ENCODE measurements at regions not wholly inside any gene's neighbourhood (a gene's known extent, or its start where the extent isn't known, plus 50 kb on each side); places are given as distances from the start of the nearest gene placed in this dataset.

GRCh38 chr19:31500946-31501345 lies 151.7 kb upstream of the TSHZ3 start:
- H3K27ac ChIP-seq (ENCODE audit: low read depth, low read length), result no peak overlapping the region
- H3K4me1 ChIP-seq (ENCODE audit: insufficient read depth, low read length), result no peaks in the 10 kb centered on the region
- H2AFZ ChIP-seq (ENCODE audit: low read depth, low read length), result no peak overlapping the region
- no peaks in the 10 kb centered on the region for H3K36me3 ChIP-seq (ENCODE audit: insufficient read depth, low read length)
- H3K79me2 ChIP-seq (ENCODE audit: insufficient read depth, low read length), result no peaks in the 10 kb centered on the region
- no peak overlapping the region for H3K9ac ChIP-seq (ENCODE audit: low read length)
- Mint-ChIP-seq H3K36me3 (ENCODE audit: low read depth, unreplicated experiment) (no peaks in the 10 kb centered on the region), H3K4me1 (ENCODE audit: low read depth, unreplicated experiment) (no peaks in the 10 kb centered on the region), H3K27ac (ENCODE audit: unreplicated experiment) (no peak overlapping the region), H3K4me3 (ENCODE audit: unreplicated experiment) (no peak overlapping the region), H3K27me3 (ENCODE audit: low read depth, unreplicated experiment) (peaks cover 56% of the 10 kb centered on the region), H3K9me3 (ENCODE audit: unreplicated experiment) (peaks cover 4% of the 10 kb centered on the region)
- no peak overlapping the region for H3K4me2 ChIP-seq (ENCODE audit: low read length)
- H4K20me1 ChIP-seq (ENCODE audit: insufficient read depth, low read length), result no peaks in the 10 kb centered on the region
- TF ChIP-seq EZH2 (IDR thresholded peaks at IDR 0.05; ENCODE audit: insufficient read depth, low read length), result no peak
- no peak for TF ChIP-seq CTCF (IDR thresholded peaks at IDR 0.05; ENCODE audit: insufficient read depth, low read depth, low read length)
- FAIRE-seq (no peak), DNase-seq (ENCODE audit: low read depth) (no peak)
- no peaks in the 10 kb centered on the region for H3K9me3 ChIP-seq (ENCODE audit: insufficient read depth, low read depth, low read length)
- H3K4me3 ChIP-seq (ENCODE audit: insufficient read depth, low read depth, low read length), result no peak overlapping the region
- H3K27me3 ChIP-seq (ENCODE audit: insufficient read depth, low read length), result no peaks in the 10 kb centered on the region

GRCh38 chr19:31501427-31502195 lies 152.4 kb upstream of the TSHZ3 start:
- Histone ChIP-seq H3K27ac (ENCODE audit: low read depth, low read length) (no peak overlapping the region), H3K9me3 (ENCODE audit: insufficient read depth, low read depth, low read length) (no peaks in the 10 kb centered on the region), H3K4me1 (ENCODE audit: insufficient read depth, low read length) (no peaks in the 10 kb centered on the region), H3K27me3 (ENCODE audit: insufficient read depth, low read length) (no peaks in the 10 kb centered on the region), H3K4me2 (ENCODE audit: low read length) (no peak overlapping the region), H2AFZ (ENCODE audit: low read depth, low read length) (no peak overlapping the region), H4K20me1 (ENCODE audit: insufficient read depth, low read length) (no peaks in the 10 kb centered on the region), H3K79me2 (ENCODE audit: insufficient read depth, low read length) (no peaks in the 10 kb centered on the region), H3K9ac (ENCODE audit: low read length) (no peak overlapping the region), H3K4me3 (ENCODE audit: insufficient read depth, low read depth, low read length) (no peak overlapping the region), H3K36me3 (ENCODE audit: insufficient read depth, low read length) (no peaks in the 10 kb centered on the region)
- TF ChIP-seq EZH2 (IDR thresholded peaks at IDR 0.05; ENCODE audit: insufficient read depth, low read length), result no peak
- no peak for TF ChIP-seq CTCF (IDR thresholded peaks at IDR 0.05; ENCODE audit: insufficient read depth, low read depth, low read length)
- FAIRE-seq, result no peak
- H3K4me3 Mint-ChIP-seq (ENCODE audit: unreplicated experiment), result no peak overlapping the region
- DNase-seq (ENCODE audit: low read depth), result no peak
- H3K27ac Mint-ChIP-seq (ENCODE audit: unreplicated experiment), result no peak overlapping the region
- H3K36me3 Mint-ChIP-seq (ENCODE audit: low read depth, unreplicated experiment), result no peaks in the 10 kb centered on the region
- H3K27me3 Mint-ChIP-seq (ENCODE audit: low read depth, unreplicated experiment), result peaks cover 59% of the 10 kb centered on the region
- H3K9me3 Mint-ChIP-seq (ENCODE audit: unreplicated experiment), result peaks cover 4% of the 10 kb centered on the region
- no peaks in the 10 kb centered on the region for H3K4me1 Mint-ChIP-seq (ENCODE audit: low read depth, unreplicated experiment)

- Histone ChIP-seq H2AFZ (ENCODE audit: low read depth, low read length) (no peak overlapping the region), H3K27me3 (ENCODE audit: insufficient read depth, low read length) (no peaks in the 10 kb centered on the region), H3K9ac (ENCODE audit: low read length) (no peak overlapping the region), H3K4me3 (ENCODE audit: insufficient read depth, low read depth, low read length) (no peak overlapping the region), H3K4me2 (ENCODE audit: low read length) (no peak overlapping the region), H3K4me1 (ENCODE audit: insufficient read depth, low read length) (no peaks in the 10 kb centered on the region), H3K79me2 (ENCODE audit: insufficient read depth, low read length) (no peaks in the 10 kb centered on the region), H4K20me1 (ENCODE audit: insufficient read depth, low read length) (no peaks in the 10 kb centered on the region), H3K9me3 (ENCODE audit: insufficient read depth, low read depth, low read length) (no peaks in the 10 kb centered on the region), H3K36me3 (ENCODE audit: insufficient read depth, low read length) (no peaks in the 10 kb centered on the region), H3K27ac (ENCODE audit: low read depth, low read length) (no peak overlapping the region)
- DNase-seq (ENCODE audit: low read depth) (no peak), FAIRE-seq (no peak)
- Mint-ChIP-seq H3K27ac (ENCODE audit: unreplicated experiment) (no peak overlapping the region), H3K36me3 (ENCODE audit: low read depth, unreplicated experiment) (no peaks in the 10 kb centered on the region), H3K27me3 (ENCODE audit: low read depth, unreplicated experiment) (peaks cover 57% of the 10 kb centered on the region), H3K9me3 (ENCODE audit: unreplicated experiment) (peaks cover 4% of the 10 kb centered on the region), H3K4me3 (ENCODE audit: unreplicated experiment) (no peak overlapping the region), H3K4me1 (ENCODE audit: low read depth, unreplicated experiment) (no peaks in the 10 kb centered on the region)
- TF ChIP-seq CTCF (IDR thresholded peaks at IDR 0.05; ENCODE audit: insufficient read depth, low read depth, low read length), result no peak
- no peak for TF ChIP-seq EZH2 (IDR thresholded peaks at IDR 0.05; ENCODE audit: insufficient read depth, low read length)
Measured at GRCh38 chr19:31502536-31503170, 153.4 kb upstream of the TSHZ3 start.

Data from astrocyte (in vitro differentiated cells and primary cell).